Central memory CD8-positive, alpha-beta T cell (primary cell): ENCODE measurements at regions not wholly inside any gene's neighbourhood (a gene's known extent, or its start where the extent isn't known, plus 50 kb on each side); places are given as distances from the start of the nearest gene placed in this dataset.

Experiments used
- ATAC-seq: fragments of 150-1000 bp; cut with Tn5 transposase; replicated peaks from 2 replicates; pipeline ENCODE4 v1.10.0; 2022; ENCODE audit warnings: mild to moderate bottlenecking, moderate FRiP score, moderate number of reproducible peaks; ENCODE audit not compliant: poor library complexity, severe bottlenecking; ENCODE audit errors: extremely low read depth
- DNase-seq, 2 donors: peaks; one replicate each; pipeline ENCODE4 v3.0.0; 2021; ENCODE audit warnings: low spot score in 2 of 2
- H3K27ac Mint-ChIP-seq: one replicate; pipeline ENCODE4 v1.8.0; 2022; ENCODE audit warnings: low read depth, mild to moderate bottlenecking, moderate library complexity, mixed read lengths
- H3K27me3 Mint-ChIP-seq: one replicate; pipeline ENCODE4 v1.8.0; 2022; ENCODE audit warnings: mixed read lengths
- H3K36me3 Mint-ChIP-seq: one replicate; pipeline ENCODE4 v1.8.0; 2022; ENCODE audit warnings: mild to moderate bottlenecking, moderate library complexity, mixed read lengths; ENCODE audit not compliant: insufficient read depth
- H3K4me1 Mint-ChIP-seq: one replicate; pipeline ENCODE4 v1.8.0; 2022; ENCODE audit warnings: mixed read lengths
- H3K4me3 Mint-ChIP-seq: one replicate; pipeline ENCODE4 v1.8.0; 2022; ENCODE audit warnings: mild to moderate bottlenecking, moderate library complexity, mixed read lengths
- H3K9me3 Mint-ChIP-seq: one replicate; pipeline ENCODE4 v1.8.0; 2022; ENCODE audit warnings: mixed read lengths

- Mint-ChIP-seq H3K27ac (no peak overlapping the region), H3K36me3 (no peaks in the 10 kb centered on the region), H3K27me3 (no peaks in the 10 kb centered on the region), H3K4me1 (no peaks in the 10 kb centered on the region), H3K4me3 (no peak overlapping the region), H3K9me3 (no peaks in the 10 kb centered on the region)
- DNase-seq (no peak), ATAC-seq (no peak)
Observed at GRCh38 chr5:122561209-122561608, 213.7 kb upstream of the SNX2 start.

GRCh38 chr5:122565331-122565730 lies 209.5 kb upstream of the SNX2 start:
- H3K36me3 Mint-ChIP-seq = no peaks in the 10 kb centered on the region
- H3K4me1 Mint-ChIP-seq = no peaks in the 10 kb centered on the region
- peaks cover 8% of the 10 kb centered on the region for H3K27me3 Mint-ChIP-seq

GRCh38 chr5:122576256-122577016 lies 198.4 kb upstream of the SNX2 start:
- H3K36me3 Mint-ChIP-seq = no peaks in the 10 kb centered on the region
- ATAC-seq (no peak), DNase-seq (no peak)
- peaks cover 17% of the 10 kb centered on the region for H3K27me3 Mint-ChIP-seq
- no peaks in the 10 kb centered on the region for H3K4me1 Mint-ChIP-seq
- H3K4me3 Mint-ChIP-seq = no peak overlapping the region
- no peaks in the 10 kb centered on the region for H3K9me3 Mint-ChIP-seq
- H3K27ac Mint-ChIP-seq = no peak overlapping the region

More at GRCh38 chr5:122565331-122565730, 209.5 kb upstream of the SNX2 start:
- H3K9me3 Mint-ChIP-seq = no peaks in the 10 kb centered on the region
- DNase-seq (no peak), ATAC-seq (no peak)
- H3K27ac Mint-ChIP-seq = no peak overlapping the region
- no peak overlapping the region for H3K4me3 Mint-ChIP-seq

- H3K27me3 Mint-ChIP-seq = peaks cover 17% of the 10 kb centered on the region
- H3K27ac Mint-ChIP-seq = no peak overlapping the region
- ATAC-seq = no peak
- no peaks in the 10 kb centered on the region for H3K36me3 Mint-ChIP-seq
- no peaks in the 10 kb centered on the region for H3K9me3 Mint-ChIP-seq
- DNase-seq = no peak
- no peaks in the 10 kb centered on the region for H3K4me1 Mint-ChIP-seq
- H3K4me3 Mint-ChIP-seq = no peak overlapping the region
Observed at GRCh38 chr5:122581629-122582028, 193.3 kb upstream of the SNX2 start.

GRCh38 chr5:122584411-122585300 lies 190.2 kb upstream of the SNX2 start:
- Mint-ChIP-seq H3K4me3 (no peak overlapping the region), H3K36me3 (no peaks in the 10 kb centered on the region), H3K27ac (no peak overlapping the region), H3K9me3 (no peaks in the 10 kb centered on the region), H3K27me3 (peaks cover 17% of the 10 kb centered on the region), H3K4me1 (no peaks in the 10 kb centered on the region)
- ATAC-seq (no peak), DNase-seq (no peak)

- Mint-ChIP-seq H3K27me3 (peaks cover 10% of the 10 kb centered on the region), H3K9me3 (no peaks in the 10 kb centered on the region), H3K4me3 (no peak overlapping the region), H3K36me3 (no peaks in the 10 kb centered on the region), H3K4me1 (no peaks in the 10 kb centered on the region), H3K27ac (no peak overlapping the region)
- DNase-seq (no peak), ATAC-seq (no peak)
Observed at GRCh38 chr5:122585371-122585770, 189.5 kb upstream of the SNX2 start.

- H3K36me3 Mint-ChIP-seq = no peaks in the 10 kb centered on the region
- H3K4me1 Mint-ChIP-seq = no peaks in the 10 kb centered on the region
- H3K9me3 Mint-ChIP-seq = no peaks in the 10 kb centered on the region
- no peak for DNase-seq
- no peak overlapping the region for H3K4me3 Mint-ChIP-seq
- no peak overlapping the region for H3K27ac Mint-ChIP-seq
- ATAC-seq = no peak
- H3K27me3 Mint-ChIP-seq = peaks cover under 1% of the 10 kb centered on the region
Observed at GRCh38 chr5:122586351-122586750, 188.5 kb upstream of the SNX2 start.

GRCh38 chr5:122591828-122592227 lies 183.1 kb upstream of the SNX2 start:
- Mint-ChIP-seq H3K27ac (no peak overlapping the region), H3K4me1 (no peaks in the 10 kb centered on the region), H3K36me3 (no peaks in the 10 kb centered on the region), H3K27me3 (no peaks in the 10 kb centered on the region), H3K9me3 (no peaks in the 10 kb centered on the region), H3K4me3 (no peak overlapping the region)
- no peak for DNase-seq
- no peak for ATAC-seq

- DNase-seq (no peak), ATAC-seq (no peak)
- no peaks in the 10 kb centered on the region for H3K9me3 Mint-ChIP-seq
- H3K4me3 Mint-ChIP-seq = no peak overlapping the region
- no peaks in the 10 kb centered on the region for H3K36me3 Mint-ChIP-seq
- H3K27me3 Mint-ChIP-seq = no peaks in the 10 kb centered on the region
- no peak overlapping the region for H3K27ac Mint-ChIP-seq
- no peaks in the 10 kb centered on the region for H3K4me1 Mint-ChIP-seq
Observed at GRCh38 chr5:122599000-122599399, 175.9 kb upstream of the SNX2 start.

- no peaks in the 10 kb centered on the region for H3K27me3 Mint-ChIP-seq
- DNase-seq (no peak), ATAC-seq (no peak)
- no peak overlapping the region for H3K27ac Mint-ChIP-seq
- no peaks in the 10 kb centered on the region for H3K36me3 Mint-ChIP-seq
- H3K9me3 Mint-ChIP-seq = no peaks in the 10 kb centered on the region
- H3K4me1 Mint-ChIP-seq = no peaks in the 10 kb centered on the region
- no peak overlapping the region for H3K4me3 Mint-ChIP-seq
Observed at GRCh38 chr5:122600924-122601323, 174.0 kb upstream of the SNX2 start.

- no peaks in the 10 kb centered on the region for H3K4me1 Mint-ChIP-seq
- H3K27me3 Mint-ChIP-seq = no peaks in the 10 kb centered on the region
- no peak overlapping the region for H3K4me3 Mint-ChIP-seq
- no peaks in the 10 kb centered on the region for H3K36me3 Mint-ChIP-seq
- ATAC-seq (no peak), DNase-seq (no peak)
- no peaks in the 10 kb centered on the region for H3K9me3 Mint-ChIP-seq
- H3K27ac Mint-ChIP-seq = no peak overlapping the region
Observed at GRCh38 chr5:122602700-122603099, 172.2 kb upstream of the SNX2 start.

- DNase-seq = no peak
Observed at GRCh38 chr5:122605236-122605635, 169.6 kb upstream of the SNX2 start.

GRCh38 chr5:122607818-122608217 lies 167.1 kb upstream of the SNX2 start:
- ATAC-seq (no peak), DNase-seq (no peak)
- Mint-ChIP-seq H3K27ac (no peak overlapping the region), H3K4me1 (no peaks in the 10 kb centered on the region), H3K27me3 (no peaks in the 10 kb centered on the region), H3K4me3 (no peak overlapping the region), H3K36me3 (no peaks in the 10 kb centered on the region), H3K9me3 (no peaks in the 10 kb centered on the region)

More at GRCh38 chr5:122605236-122605635, 169.6 kb upstream of the SNX2 start:
- Mint-ChIP-seq H3K4me1 (no peaks in the 10 kb centered on the region), H3K9me3 (no peaks in the 10 kb centered on the region), H3K27me3 (no peaks in the 10 kb centered on the region), H3K36me3 (no peaks in the 10 kb centered on the region), H3K27ac (no peak overlapping the region), H3K4me3 (no peak overlapping the region)
- no peak for ATAC-seq
